ENCODE measurements at regions not wholly inside any gene's neighbourhood (a gene's known extent, or its start where the extent isn't known, plus 50 kb on each side); places are given as distances from the start of the nearest gene placed in this dataset.

GRCh38 chr7:69256634-69257081 is 341.6 kb upstream of the AUTS2 start:
- Histone ChIP-seq H3K4me3 (ENCODE audit: low read length) (no peak overlapping the region), H3K27ac (ENCODE audit: low read length) (no peak overlapping the region), H3K27me3 (ENCODE audit: insufficient read depth, low read length) (peaks cover 13% of the 10 kb centered on the region; the same call in 1 of the 2 replicates)

GRCh38 chr7:69257592-69257991 is 340.7 kb upstream of the AUTS2 start:
- Histone ChIP-seq H3K9ac (ENCODE audit: low read depth, low read length) (no peak overlapping the region), H3K9me3 (ENCODE audit: insufficient read depth, low read depth, low read length) (no peaks in the 10 kb centered on the region), H3K27ac (ENCODE audit: low read length) (no peak overlapping the region), H3K27me3 (ENCODE audit: insufficient read depth, low read length) (peaks cover 13% of the 10 kb centered on the region; the same call in 1 of the 2 replicates), H3K36me3 (ENCODE audit: insufficient read depth, low read depth, low read length) (no peaks in the 10 kb centered on the region), H3K4me3 (ENCODE audit: low read length) (no peak overlapping the region), H3K4me1 (ENCODE audit: insufficient read depth, low read length) (no peaks in the 10 kb centered on the region; the same call in 1 of the 2 replicates)

More at GRCh38 chr7:69256634-69257081, 341.6 kb upstream of the AUTS2 start:
- Histone ChIP-seq H3K4me1 (ENCODE audit: insufficient read depth, low read length) (no peaks in the 10 kb centered on the region; the same call in 1 of the 2 replicates), H3K36me3 (ENCODE audit: insufficient read depth, low read depth, low read length) (no peaks in the 10 kb centered on the region), H3K9ac (ENCODE audit: low read depth, low read length) (no peak overlapping the region), H3K9me3 (ENCODE audit: insufficient read depth, low read depth, low read length) (no peaks in the 10 kb centered on the region)

- Histone ChIP-seq H3K36me3 (ENCODE audit: insufficient read depth, low read depth, low read length) (no peaks in the 10 kb centered on the region), H3K4me3 (ENCODE audit: low read length) (no peak overlapping the region), H3K9me3 (ENCODE audit: insufficient read depth, low read depth, low read length) (no peaks in the 10 kb centered on the region), H3K9ac (ENCODE audit: low read depth, low read length) (no peak overlapping the region), H3K4me1 (ENCODE audit: insufficient read depth, low read length) (no peaks in the 10 kb centered on the region), H3K27me3 (ENCODE audit: insufficient read depth, low read length) (peaks cover 4% of the 10 kb centered on the region; the same call in 1 of the 2 replicates), H3K27ac (ENCODE audit: low read length) (no peak overlapping the region)
Measured at GRCh38 chr7:69259445-69259844, 338.8 kb upstream of the AUTS2 start.

GRCh38 chr7:69260023-69260422 is 338.3 kb upstream of the AUTS2 start:
- H3K27ac ChIP-seq (ENCODE audit: low read length) = no peak overlapping the region
- H3K9ac ChIP-seq (ENCODE audit: low read depth, low read length) = no peak overlapping the region
- H3K4me3 ChIP-seq (ENCODE audit: low read length) = no peak overlapping the region
- peaks cover 4% of the 10 kb centered on the region; the same call in 1 of the 2 replicates for H3K27me3 ChIP-seq (ENCODE audit: insufficient read depth, low read length)
- H3K36me3 ChIP-seq (ENCODE audit: insufficient read depth, low read depth, low read length) = no peaks in the 10 kb centered on the region
- H3K4me1 ChIP-seq (ENCODE audit: insufficient read depth, low read length) = no peaks in the 10 kb centered on the region
- H3K9me3 ChIP-seq (ENCODE audit: insufficient read depth, low read depth, low read length) = no peaks in the 10 kb centered on the region

GRCh38 chr7:69263550-69263949 is 334.7 kb upstream of the AUTS2 start:
- H3K4me3 ChIP-seq (ENCODE audit: low read length) = no peak overlapping the region
- no peaks in the 10 kb centered on the region for H3K4me1 ChIP-seq (ENCODE audit: insufficient read depth, low read length)
- H3K9me3 ChIP-seq (ENCODE audit: insufficient read depth, low read depth, low read length) = no peaks in the 10 kb centered on the region
- no peak overlapping the region for H3K27ac ChIP-seq (ENCODE audit: low read length)
- no peaks in the 10 kb centered on the region for H3K36me3 ChIP-seq (ENCODE audit: insufficient read depth, low read depth, low read length)
- no peaks in the 10 kb centered on the region; the same call in 1 of the 2 replicates for H3K27me3 ChIP-seq (ENCODE audit: insufficient read depth, low read length)
- H3K9ac ChIP-seq (ENCODE audit: low read depth, low read length) = no peak overlapping the region

GRCh38 chr7:69269806-69270205 is 328.5 kb upstream of the AUTS2 start:
- H3K27ac ChIP-seq (ENCODE audit: low read length) = no peak overlapping the region
- no peaks in the 10 kb centered on the region for H3K36me3 ChIP-seq (ENCODE audit: insufficient read depth, low read depth, low read length)
- H3K9me3 ChIP-seq (ENCODE audit: insufficient read depth, low read depth, low read length) = no peaks in the 10 kb centered on the region
- H3K4me3 ChIP-seq (ENCODE audit: low read length) = no peak overlapping the region
- H3K4me1 ChIP-seq (ENCODE audit: insufficient read depth, low read length) = no peaks in the 10 kb centered on the region
- no peak overlapping the region for H3K9ac ChIP-seq (ENCODE audit: low read depth, low read length)
- H3K27me3 ChIP-seq (ENCODE audit: insufficient read depth, low read length) = no peaks in the 10 kb centered on the region

GRCh38 chr7:69272101-69272500 is 326.2 kb upstream of the AUTS2 start:
- no peak overlapping the region for H3K9ac ChIP-seq (ENCODE audit: low read depth, low read length)
- H3K4me3 ChIP-seq (ENCODE audit: low read length) = no peak overlapping the region
- H3K27ac ChIP-seq (ENCODE audit: low read length) = no peak overlapping the region
- H3K36me3 ChIP-seq (ENCODE audit: insufficient read depth, low read depth, low read length) = no peaks in the 10 kb centered on the region
- no peaks in the 10 kb centered on the region for H3K4me1 ChIP-seq (ENCODE audit: insufficient read depth, low read length)
- no peaks in the 10 kb centered on the region for H3K27me3 ChIP-seq (ENCODE audit: insufficient read depth, low read length)
- H3K9me3 ChIP-seq (ENCODE audit: insufficient read depth, low read depth, low read length) = no peaks in the 10 kb centered on the region

- Histone ChIP-seq H3K9me3 (ENCODE audit: insufficient read depth, low read depth, low read length) (peaks cover under 1% of the 10 kb centered on the region; the same call in 1 of the 2 replicates), H3K27ac (ENCODE audit: low read length) (no peak overlapping the region), H3K9ac (ENCODE audit: low read depth, low read length) (no peak overlapping the region), H3K4me1 (ENCODE audit: insufficient read depth, low read length) (no peaks in the 10 kb centered on the region), H3K4me3 (ENCODE audit: low read length) (no peak overlapping the region), H3K36me3 (ENCODE audit: insufficient read depth, low read depth, low read length) (no peaks in the 10 kb centered on the region), H3K27me3 (ENCODE audit: insufficient read depth, low read length) (no peaks in the 10 kb centered on the region)
Measured at GRCh38 chr7:69276011-69276729, 322.1 kb upstream of the AUTS2 start.

- H3K27ac ChIP-seq (ENCODE audit: low read length) = no peak overlapping the region
- H3K27me3 ChIP-seq (ENCODE audit: insufficient read depth, low read length) = no peaks in the 10 kb centered on the region
- no peaks in the 10 kb centered on the region for H3K36me3 ChIP-seq (ENCODE audit: insufficient read depth, low read depth, low read length)
- H3K4me3 ChIP-seq (ENCODE audit: low read length) = no peak overlapping the region
- H3K4me1 ChIP-seq (ENCODE audit: insufficient read depth, low read length) = no peaks in the 10 kb centered on the region
- no peak overlapping the region for H3K9ac ChIP-seq (ENCODE audit: low read depth, low read length)
- H3K9me3 ChIP-seq (ENCODE audit: insufficient read depth, low read depth, low read length) = peaks cover 6% of the 10 kb centered on the region; the same call in 1 of the 2 replicates
Measured at GRCh38 chr7:69277366-69277765, 320.9 kb upstream of the AUTS2 start.

GRCh38 chr7:69282946-69283345 is 315.3 kb upstream of the AUTS2 start:
- H3K27me3 ChIP-seq (ENCODE audit: insufficient read depth, low read length) = no peaks in the 10 kb centered on the region
- no peaks in the 10 kb centered on the region for H3K4me1 ChIP-seq (ENCODE audit: insufficient read depth, low read length)
- no peak overlapping the region for H3K4me3 ChIP-seq (ENCODE audit: low read length)
- no peak overlapping the region for H3K27ac ChIP-seq (ENCODE audit: low read length)
- H3K9me3 ChIP-seq (ENCODE audit: insufficient read depth, low read depth, low read length) = peaks cover 6% of the 10 kb centered on the region; the same call in 1 of the 2 replicates
- H3K9ac ChIP-seq (ENCODE audit: low read depth, low read length) = no peak overlapping the region
- no peaks in the 10 kb centered on the region for H3K36me3 ChIP-seq (ENCODE audit: insufficient read depth, low read depth, low read length)

- Histone ChIP-seq H3K9me3 (ENCODE audit: insufficient read depth, low read depth, low read length) (peaks cover 6% of the 10 kb centered on the region; the same call in 1 of the 2 replicates), H3K4me3 (ENCODE audit: low read length) (no peak overlapping the region), H3K27me3 (ENCODE audit: insufficient read depth, low read length) (no peaks in the 10 kb centered on the region), H3K4me1 (ENCODE audit: insufficient read depth, low read length) (no peaks in the 10 kb centered on the region), H3K36me3 (ENCODE audit: insufficient read depth, low read depth, low read length) (no peaks in the 10 kb centered on the region), H3K27ac (ENCODE audit: low read length) (no peak overlapping the region), H3K9ac (ENCODE audit: low read depth, low read length) (no peak overlapping the region)
Measured at GRCh38 chr7:69283421-69283820, 314.9 kb upstream of the AUTS2 start.

GRCh38 chr7:69285854-69286253 is 312.4 kb upstream of the AUTS2 start:
- H3K36me3 ChIP-seq (ENCODE audit: insufficient read depth, low read depth, low read length) = no peaks in the 10 kb centered on the region
- H3K27ac ChIP-seq (ENCODE audit: low read length) = no peak overlapping the region
- no peak overlapping the region for H3K9ac ChIP-seq (ENCODE audit: low read depth, low read length)
- no peaks in the 10 kb centered on the region for H3K4me1 ChIP-seq (ENCODE audit: insufficient read depth, low read length)
- peaks cover 6% of the 10 kb centered on the region; the same call in 1 of the 2 replicates for H3K9me3 ChIP-seq (ENCODE audit: insufficient read depth, low read depth, low read length)
- H3K27me3 ChIP-seq (ENCODE audit: insufficient read depth, low read length) = no peaks in the 10 kb centered on the region
- H3K4me3 ChIP-seq (ENCODE audit: low read length) = no peak overlapping the region

All from iPS-20b (cell line).